Left ventricle myocardium inferior (tissue), 1 donor: ENCODE measurements at regions not wholly inside any gene's neighbourhood (a gene's known extent, or its start where the extent isn't known, plus 50 kb on each side); places are given as distances from the start of the nearest gene placed in this dataset.
"Not testable (repeated sequence)": the region's sequence is repeated elsewhere in the genome, so short reads cannot be mapped to it uniquely, and the experiment has no call there.

ENCODE experiments used
- DNase-seq: peaks from one replicate; pipeline ENCODE4 v3.0.0-alpha.2; 2020
- H3K27ac ChIP-seq: fragments of 200-600 bp; replicated peaks from 2 replicates; pipeline ENCODE4 v1.8.0; 2021
- H3K27me3 ChIP-seq: fragments of 200-600 bp; 2 replicates; pipeline ENCODE4 v1.8.0; 2021; ENCODE audit warnings: low read depth
- H3K36me3 ChIP-seq: fragments of 200-600 bp; 2 replicates; pipeline ENCODE4 v1.8.0; 2021
- H3K4me1 ChIP-seq: fragments of 200-600 bp; 2 replicates; pipeline ENCODE4 v1.8.0; 2021
- H3K4me3 ChIP-seq: fragments of 200-600 bp; 2 replicates; pipeline ENCODE4 v1.8.0; 2021; ENCODE audit warnings: mild to moderate bottlenecking, moderate library complexity
- H3K9me3 ChIP-seq: fragments of 200-600 bp; replicated peaks from 2 replicates; pipeline ENCODE4 v1.8.0; 2021
- intact Hi-C: fragments of 100-400 bp; cut with micrococcal nuclease; formaldehyde crosslinking; loops from one replicate; pipeline ENCODE4 v1.11.0; 2022
- TF ChIP-seq, protein P1 (sequence below): fragments of 200-600 bp; IDR thresholded peaks from 2 replicates; pipeline ENCODE4 v1.8.0; 2021; ENCODE audit warnings: antibody characterized with exemption, mild to moderate bottlenecking, borderline replicate concordance
- donor health status: DM: no; HTN: yes; CAD: no; lungs with severe emphysema.

DNA sequence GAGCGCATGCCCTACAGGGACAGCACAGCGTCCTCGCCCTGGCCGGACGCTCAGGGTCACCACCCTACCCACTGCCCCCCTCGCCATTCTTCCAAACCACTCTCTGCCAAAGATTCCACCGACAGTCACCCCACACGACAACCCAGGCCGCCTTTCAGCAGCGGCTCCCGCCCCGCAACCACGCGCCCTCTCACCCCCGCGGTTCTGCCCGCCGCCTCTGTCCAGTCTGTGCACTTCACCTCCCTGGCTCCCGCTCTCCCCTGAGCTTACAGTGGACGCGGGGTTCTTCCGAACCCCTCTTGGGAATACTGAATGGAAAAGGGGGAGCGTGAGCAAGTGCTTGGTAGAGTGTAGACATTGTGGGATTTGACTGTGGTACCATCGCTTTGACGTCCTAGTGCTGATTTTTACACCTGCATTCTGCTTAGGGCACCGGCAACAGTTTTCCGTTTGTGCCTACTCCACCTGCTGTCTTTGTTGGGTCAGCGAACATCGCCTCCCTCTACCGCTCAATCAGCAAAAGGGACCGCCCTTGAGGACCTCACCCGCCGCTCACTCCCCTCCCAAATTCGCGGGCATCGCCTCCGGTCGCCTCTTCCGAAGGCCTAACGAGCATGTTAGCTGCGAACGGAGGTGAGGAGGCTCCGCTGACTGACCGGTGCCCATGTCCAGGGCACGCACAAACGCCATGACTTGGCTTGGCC lies 119.1 kb downstream of the PPIAL4A start:
- H3K36me3 ChIP-seq, intact Hi-C loops, H3K4me1 ChIP-seq, H3K27ac ChIP-seq, DNase-seq, H3K9me3 ChIP-seq: not testable (repeated sequence)
- H3K4me3 ChIP-seq, result peak overlapping the region; percentile 25
- H3K27me3 ChIP-seq, result peaks cover 31% of the 10 kb centered on the region

DNA sequence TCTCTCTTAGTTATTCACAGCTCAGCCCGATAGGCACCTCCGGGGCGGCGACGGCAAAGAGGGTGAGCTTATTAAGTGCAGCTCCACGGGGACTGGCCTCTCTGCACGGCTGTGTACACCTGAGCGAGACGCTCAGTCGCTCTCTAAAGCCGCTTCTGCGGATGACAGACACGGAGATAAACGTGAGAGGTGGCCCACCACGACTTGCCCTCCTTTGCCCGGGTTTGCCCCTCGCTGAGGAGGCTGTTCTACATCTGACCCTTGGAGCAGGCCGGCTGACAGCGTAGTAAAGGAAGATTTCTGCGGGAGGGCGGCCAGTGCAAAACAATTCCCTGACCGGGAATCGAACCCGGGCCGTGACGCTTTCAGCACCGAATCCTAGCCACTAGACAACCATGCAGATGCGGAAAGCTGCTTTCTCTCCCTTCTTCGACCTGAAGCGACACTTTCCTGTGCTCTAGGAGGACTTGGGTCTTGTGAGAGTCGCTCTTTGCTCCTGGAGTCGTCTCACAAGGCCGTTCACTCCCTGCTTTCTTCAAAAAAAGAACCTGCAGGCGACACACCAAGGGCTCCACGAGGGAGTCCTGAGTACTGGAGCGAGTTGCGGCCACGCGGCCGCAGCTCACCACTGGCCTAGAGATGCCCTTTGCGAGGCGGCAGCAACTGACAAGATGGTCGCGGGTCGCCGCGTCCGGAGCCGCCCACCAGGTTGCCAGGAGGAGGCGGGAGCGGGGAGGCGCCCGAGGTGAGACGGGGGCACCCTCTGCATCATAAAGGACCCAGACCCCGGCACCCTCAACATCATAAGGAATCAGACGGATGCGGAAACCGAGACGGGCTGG lies 119.9 kb downstream of the PPIAL4A start:
- intact Hi-C loops, H3K9me3 ChIP-seq, H3K4me1 ChIP-seq, H3K36me3 ChIP-seq, H3K27ac ChIP-seq, DNase-seq: not testable (repeated sequence)
- Histone ChIP-seq H3K27me3 (peaks cover 31% of the 10 kb centered on the region), H3K4me3 (peak overlapping the region; percentile 25)

DNA sequence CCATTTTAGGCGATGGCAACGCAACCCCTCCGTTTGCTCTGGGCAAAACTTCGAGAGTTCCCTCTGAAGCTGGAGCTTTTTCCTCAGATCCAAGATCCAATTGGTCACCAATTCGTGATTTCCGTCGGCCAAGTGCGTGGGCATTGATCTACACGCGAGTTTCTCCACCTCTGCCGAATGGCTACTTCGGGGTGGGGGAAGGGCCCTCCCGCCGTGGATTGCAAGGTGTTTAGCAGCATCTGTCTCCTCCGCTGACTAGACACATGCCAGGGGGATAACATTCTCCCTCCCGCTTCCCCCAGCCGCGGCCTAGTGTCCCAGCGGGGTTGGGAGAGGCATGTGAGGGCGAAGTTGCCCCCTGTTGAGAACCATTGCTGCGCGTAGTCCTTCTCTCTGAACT lies 120.6 kb downstream of the PPIAL4A start:
- H3K27ac ChIP-seq, DNase-seq, H3K4me1 ChIP-seq, H3K36me3 ChIP-seq, H3K9me3 ChIP-seq, intact Hi-C loops, H3K4me3 ChIP-seq: not testable (repeated sequence)
- H3K27me3 ChIP-seq, result peaks cover 31% of the 10 kb centered on the region

DNA sequence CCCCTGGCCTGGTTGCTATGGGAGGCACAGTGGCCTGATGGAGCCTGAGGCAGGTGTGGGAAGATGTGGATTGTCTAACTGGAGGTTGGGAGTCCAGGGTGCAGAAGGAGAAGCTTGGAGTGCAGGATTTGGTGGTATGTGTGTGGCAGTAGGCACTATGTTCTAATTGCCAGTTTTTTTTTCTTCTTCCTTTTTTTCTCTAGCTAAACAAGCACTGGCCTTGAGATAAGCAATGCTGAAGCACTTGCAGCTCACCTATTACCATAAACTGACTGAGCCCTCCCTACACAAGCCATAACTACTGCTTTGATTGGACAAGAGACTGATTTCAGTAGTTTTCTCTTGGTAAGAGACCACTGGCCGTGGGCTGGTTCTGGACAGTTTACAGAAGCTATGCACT lies 123.6 kb downstream of the PPIAL4A start:
- DNase-seq, H3K4me1 ChIP-seq, intact Hi-C loops, H3K36me3 ChIP-seq, H3K4me3 ChIP-seq, H3K9me3 ChIP-seq, H3K27ac ChIP-seq: not testable (repeated sequence)
- peaks cover 15% of the 10 kb centered on the region for H3K27me3 ChIP-seq

DNA sequence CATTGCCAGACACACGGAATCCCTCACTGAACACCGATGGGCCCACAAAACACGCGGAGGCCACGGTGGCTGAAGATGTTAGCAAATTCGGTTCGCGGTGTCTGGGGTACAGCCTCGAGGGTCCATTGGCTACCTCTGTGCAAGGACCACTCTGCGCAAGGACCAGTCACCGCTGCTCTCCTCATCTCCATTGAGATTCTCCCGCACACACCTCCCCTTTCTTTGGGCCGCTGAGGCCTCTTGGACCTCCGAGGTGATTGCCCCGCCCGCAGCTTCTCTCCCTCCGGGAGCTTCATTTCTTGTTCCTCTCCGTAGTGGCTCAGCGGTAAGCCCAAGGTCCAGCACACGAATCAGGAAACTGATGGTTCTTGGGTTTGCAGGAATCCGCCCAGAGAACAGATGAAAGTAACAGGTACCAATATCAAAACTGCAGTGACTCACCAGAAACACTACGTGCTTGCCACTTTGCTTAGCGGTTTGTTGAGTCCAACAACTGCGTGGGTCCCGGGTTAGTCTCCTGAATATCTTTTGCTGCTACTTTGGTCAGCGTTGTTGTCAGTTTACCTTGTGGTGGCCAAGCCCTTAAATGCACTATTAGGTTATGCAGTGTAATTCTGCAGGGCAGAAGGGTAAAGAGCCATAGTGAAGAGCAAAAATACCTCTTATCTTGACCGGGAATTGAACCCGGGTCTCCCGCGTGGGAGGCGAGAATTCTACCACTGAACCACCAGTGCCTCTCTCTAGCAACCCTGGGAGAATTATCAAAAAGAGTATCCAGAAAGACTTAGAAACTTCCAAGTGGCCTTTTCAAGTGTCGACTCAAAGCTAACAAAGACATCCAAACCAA lies 126.8 kb downstream of the PPIAL4A start:
- H3K9me3 ChIP-seq, H3K27me3 ChIP-seq, H3K36me3 ChIP-seq, H3K4me3 ChIP-seq, H3K4me1 ChIP-seq, intact Hi-C loops, H3K27ac ChIP-seq, DNase-seq: not testable (repeated sequence)

DNA sequence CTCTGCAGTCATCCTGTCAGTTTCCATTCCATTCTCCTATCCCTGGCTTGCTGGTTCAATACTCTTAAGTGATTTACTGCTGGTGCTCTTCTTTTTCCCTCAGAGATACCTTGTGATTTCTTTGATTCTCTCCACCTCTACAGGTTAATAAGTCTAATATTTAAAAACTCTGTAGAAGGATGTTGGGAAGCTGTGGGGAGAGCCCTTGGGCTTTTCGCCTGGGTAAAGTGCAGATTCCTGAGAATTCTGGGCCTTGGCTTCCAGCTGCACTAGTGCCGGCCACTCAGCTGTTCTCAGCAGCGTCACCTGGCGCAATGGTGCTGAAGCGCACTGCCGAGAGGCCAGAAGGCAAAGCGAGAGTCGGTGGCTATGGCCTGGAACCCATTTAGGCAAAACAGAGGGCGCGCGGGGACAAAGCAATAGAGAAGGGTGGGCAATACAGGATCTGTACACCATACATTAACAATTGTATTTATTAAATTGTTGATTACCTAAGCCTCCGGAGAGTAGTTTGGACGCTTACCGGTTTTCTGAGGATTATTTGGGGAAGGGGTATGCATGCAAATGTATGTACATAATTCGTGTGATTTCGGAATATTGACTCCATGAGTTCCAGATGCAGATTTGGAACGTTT lies 130.3 kb downstream of the PPIAL4A start:
- H3K27me3 ChIP-seq, H3K9me3 ChIP-seq, intact Hi-C loops, H3K4me3 ChIP-seq, H3K4me1 ChIP-seq, H3K27ac ChIP-seq, DNase-seq, H3K36me3 ChIP-seq: not testable (repeated sequence)
- TF ChIP-seq, protein P1, sequence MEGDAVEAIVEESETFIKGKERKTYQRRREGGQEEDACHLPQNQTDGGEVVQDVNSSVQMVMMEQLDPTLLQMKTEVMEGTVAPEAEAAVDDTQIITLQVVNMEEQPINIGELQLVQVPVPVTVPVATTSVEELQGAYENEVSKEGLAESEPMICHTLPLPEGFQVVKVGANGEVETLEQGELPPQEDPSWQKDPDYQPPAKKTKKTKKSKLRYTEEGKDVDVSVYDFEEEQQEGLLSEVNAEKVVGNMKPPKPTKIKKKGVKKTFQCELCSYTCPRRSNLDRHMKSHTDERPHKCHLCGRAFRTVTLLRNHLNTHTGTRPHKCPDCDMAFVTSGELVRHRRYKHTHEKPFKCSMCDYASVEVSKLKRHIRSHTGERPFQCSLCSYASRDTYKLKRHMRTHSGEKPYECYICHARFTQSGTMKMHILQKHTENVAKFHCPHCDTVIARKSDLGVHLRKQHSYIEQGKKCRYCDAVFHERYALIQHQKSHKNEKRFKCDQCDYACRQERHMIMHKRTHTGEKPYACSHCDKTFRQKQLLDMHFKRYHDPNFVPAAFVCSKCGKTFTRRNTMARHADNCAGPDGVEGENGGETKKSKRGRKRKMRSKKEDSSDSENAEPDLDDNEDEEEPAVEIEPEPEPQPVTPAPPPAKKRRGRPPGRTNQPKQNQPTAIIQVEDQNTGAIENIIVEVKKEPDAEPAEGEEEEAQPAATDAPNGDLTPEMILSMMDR, result peak; percentile 22

DNA sequence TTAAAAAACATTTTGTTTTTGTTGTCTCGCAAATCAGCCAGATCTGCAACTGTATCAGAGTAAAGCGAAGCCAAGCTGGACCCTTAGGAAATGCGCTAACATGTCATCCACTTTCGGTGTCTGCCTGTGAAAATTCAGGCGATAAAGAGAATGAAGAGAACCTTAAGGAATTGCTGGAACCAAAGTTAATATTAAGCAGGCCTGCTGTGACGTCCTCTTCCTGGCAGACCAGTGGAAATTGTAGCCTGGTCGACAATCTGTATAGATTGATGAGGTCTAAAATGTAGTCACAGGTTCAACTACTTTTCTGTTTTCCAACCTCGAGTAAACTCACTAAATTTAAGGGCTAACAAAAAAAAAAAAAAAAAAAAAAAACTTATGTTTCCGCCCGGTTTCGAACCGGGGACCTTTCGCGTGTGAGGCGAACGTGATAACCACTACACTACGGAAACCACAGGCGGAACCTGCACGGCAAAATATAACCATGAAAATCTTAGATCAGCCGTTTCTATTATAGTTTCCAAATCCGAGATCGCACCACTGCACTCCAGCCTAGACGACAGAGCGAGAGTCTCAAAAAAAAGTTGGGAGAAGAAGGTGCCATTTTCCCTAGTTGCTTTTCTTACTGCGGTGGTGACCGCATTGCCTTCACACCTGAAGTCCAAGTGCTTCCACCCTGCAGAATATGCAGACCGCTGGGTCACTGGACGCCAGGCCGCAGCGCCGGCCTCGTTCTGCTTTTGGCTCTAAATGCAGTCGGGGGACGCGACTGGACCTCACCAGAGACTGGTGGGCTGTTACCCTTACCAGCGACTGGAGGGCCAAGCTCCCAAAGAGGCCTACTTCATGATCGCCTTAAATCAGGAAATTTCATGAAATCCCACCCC lies 131.0 kb downstream of the PPIAL4A start:
- H3K27ac ChIP-seq, H3K36me3 ChIP-seq, DNase-seq, H3K4me1 ChIP-seq, H3K9me3 ChIP-seq, intact Hi-C loops, H3K27me3 ChIP-seq: not testable (repeated sequence)
- peak overlapping the region; percentile 51 for H3K4me3 ChIP-seq

DNA sequence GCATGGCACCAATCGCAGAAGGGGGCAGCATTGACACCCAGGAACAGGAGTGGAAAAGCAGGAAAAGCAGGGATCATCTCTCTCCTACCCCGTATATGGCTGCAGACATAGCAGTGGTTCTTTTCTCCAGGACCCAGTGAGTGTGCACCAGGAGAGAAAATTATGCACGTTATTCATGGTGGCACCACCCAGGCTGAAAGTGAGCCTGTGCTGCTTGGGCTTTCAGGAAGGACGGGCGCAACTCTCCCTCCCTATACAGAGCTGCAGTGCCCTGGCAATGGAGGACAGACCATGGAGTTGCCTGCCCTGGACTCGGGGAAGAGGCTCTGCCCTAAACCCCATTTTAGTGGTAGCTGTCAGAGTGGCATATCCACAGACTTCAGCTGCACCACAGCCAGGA lies 132.1 kb downstream of the PPIAL4A start:
- H3K27me3 ChIP-seq, H3K4me1 ChIP-seq, H3K36me3 ChIP-seq, H3K27ac ChIP-seq, H3K4me3 ChIP-seq, H3K9me3 ChIP-seq, DNase-seq, intact Hi-C loops: not testable (repeated sequence)

DNA sequence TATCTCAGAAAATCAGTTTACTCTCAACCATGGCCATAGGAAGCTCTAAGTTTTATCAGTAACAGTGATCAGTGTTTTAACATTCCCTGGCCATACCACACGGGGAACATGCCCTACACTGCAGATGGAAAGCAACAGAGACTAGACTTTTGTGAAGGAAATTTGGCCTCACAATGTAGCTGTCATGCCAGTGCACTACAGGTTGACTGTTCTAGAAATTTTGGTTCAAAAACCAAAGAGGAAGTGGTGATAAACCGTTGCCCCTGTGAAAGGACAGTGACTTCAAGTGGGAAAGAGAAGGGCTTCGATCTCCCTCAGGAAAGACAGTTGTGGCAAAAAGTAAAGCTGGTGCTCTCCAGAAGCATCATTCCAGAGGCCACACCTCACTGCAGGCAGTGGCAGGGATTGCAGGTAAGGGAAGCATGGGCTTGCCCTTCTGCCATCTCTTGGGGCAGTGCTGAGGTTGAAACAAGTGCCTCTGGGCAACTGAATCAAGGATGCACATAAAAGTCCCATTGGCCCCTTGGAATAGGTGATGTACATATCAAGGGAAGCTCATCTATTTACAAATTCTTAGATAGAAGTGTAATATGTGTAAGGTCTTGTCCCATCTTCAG lies 143.4 kb downstream of the PPIAL4A start:
- intact Hi-C loops, DNase-seq, H3K4me1 ChIP-seq, H3K9me3 ChIP-seq, H3K4me3 ChIP-seq, H3K27me3 ChIP-seq, H3K36me3 ChIP-seq, H3K27ac ChIP-seq: not testable (repeated sequence)

DNA sequence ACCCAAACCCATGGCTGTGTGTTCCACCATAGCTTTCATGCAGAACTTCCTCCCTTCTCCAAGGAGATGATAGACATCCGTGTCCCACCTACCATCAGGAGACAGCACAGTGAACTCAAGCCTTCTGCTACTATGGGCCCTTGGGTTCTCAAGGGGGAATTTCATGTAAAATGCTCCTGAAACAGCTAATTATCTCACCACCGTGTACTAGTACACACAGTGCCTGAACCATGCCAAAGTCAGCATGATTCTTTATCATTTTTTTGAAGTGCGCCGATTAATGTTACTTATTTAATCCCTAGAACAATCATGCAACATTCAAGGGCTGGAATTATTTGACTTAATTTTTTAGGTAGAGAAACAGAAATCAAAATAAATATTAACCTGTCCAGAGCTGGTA lies 147.2 kb downstream of the PPIAL4A start:
- intact Hi-C loops, H3K4me3 ChIP-seq, DNase-seq, H3K9me3 ChIP-seq, H3K27ac ChIP-seq, H3K27me3 ChIP-seq, H3K4me1 ChIP-seq, H3K36me3 ChIP-seq: not testable (repeated sequence)

DNA sequence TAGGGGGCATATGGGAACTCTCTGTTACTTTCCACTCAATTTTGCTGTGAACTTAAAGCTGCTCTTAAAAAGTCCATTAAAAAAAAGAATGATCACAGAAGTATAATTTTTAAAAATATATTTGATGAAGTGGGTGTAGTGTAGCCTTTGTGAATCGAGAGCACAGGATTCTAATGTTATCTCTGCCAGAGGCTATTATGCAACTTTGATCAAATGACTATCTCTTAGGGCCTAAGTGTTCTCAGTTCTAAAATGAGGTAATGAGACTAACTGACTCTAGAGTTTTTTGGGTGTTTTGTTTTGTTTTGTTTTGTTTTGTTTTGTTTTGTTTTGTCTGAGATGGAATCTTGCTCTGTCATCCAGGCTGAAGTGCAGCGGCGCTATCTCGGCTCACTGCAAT lies 143.2 kb downstream of the FAM72B start:
- H3K4me3 ChIP-seq, H3K36me3 ChIP-seq, DNase-seq, H3K27ac ChIP-seq, H3K4me1 ChIP-seq, intact Hi-C loops, H3K9me3 ChIP-seq, H3K27me3 ChIP-seq: not testable (repeated sequence)
